IMR-90 (cell line): ENCODE measurements at regions not wholly inside any gene's neighbourhood (a gene's known extent, or its start where the extent isn't known, plus 50 kb on each side); places are given as distances from the start of the nearest gene placed in this dataset.

ENCODE experiments used
- ATAC-seq: fragments of 200-7000 bp; cut with Tn5 transposase; 2 replicates; pipeline ENCODE4 v1.9.1; 2020; ENCODE audit warnings: low read depth, mild to moderate bottlenecking, moderate library complexity
- BruUV-seq: library from RNA; stranded (reverse); fragments of 400-500 nt; replicated peaks from 2 replicates; lab custom pipeline; 2021; lab: Mats Ljungman, UMichigan
- CTCF ChIA-PET: fragments of 300-600 bp; formaldehyde crosslinking; extraction: SDS; loops from one replicate; lab custom pipeline; 2021; ENCODE audit warnings: antibody characterized with exemption; lab: Yijun Ruan, JAX
- POLR2A ChIA-PET: fragments of 300-600 bp; sonication (Branson Sonifier 250); formaldehyde crosslinking; loops from one replicate; lab custom pipeline; 2022; ENCODE audit warnings: antibody characterized with exemption; ENCODE audit not compliant: unreplicated experiment; lab: Charles Lee
- DNase-seq: peaks from one replicate; pipeline ENCODE4 v3.0.0; 2013
- H2AFZ ChIP-seq: replicated peaks from 2 replicates; pipeline ENCODE3; 2013; ENCODE audit warnings: low read length, mild to moderate bottlenecking; ENCODE audit not compliant: poor library complexity
- H2AK5ac ChIP-seq: 2 replicates; pipeline ENCODE4 v1.6.1; 2013; ENCODE audit warnings: low read depth, low read length, inconsistent platforms
- H2AK9ac ChIP-seq: replicated peaks from 2 replicates; pipeline ENCODE3; 2013; ENCODE audit warnings: mild to moderate bottlenecking, low read depth, low read length, moderate library complexity; ENCODE audit not compliant: poor library complexity
- H2BK120ac ChIP-seq: 2 replicates; pipeline ENCODE4 v1.6.1; 2013; ENCODE audit warnings: low read depth, low read length, inconsistent platforms
- H2BK15ac ChIP-seq: 3 replicates; pipeline ENCODE4 v1.6.1; 2013; ENCODE audit warnings: low read depth, low read length, inconsistent platforms
- H2BK20ac ChIP-seq: 2 replicates; pipeline ENCODE4 v1.6.1; 2013; ENCODE audit warnings: low read depth, mild to moderate bottlenecking, inconsistent platforms, low read length, moderate library complexity
- H2BK5ac ChIP-seq: 2 replicates; pipeline ENCODE4 v1.6.1; 2013; ENCODE audit warnings: mild to moderate bottlenecking, low read depth, low read length, inconsistent platforms; ENCODE audit not compliant: poor library complexity, severe bottlenecking
- H3K14ac ChIP-seq: replicated peaks from 2 replicates; pipeline ENCODE4 v1.6.1; 2013; ENCODE audit warnings: low read depth, low read length, inconsistent platforms
- H3K18ac ChIP-seq: 2 replicates; pipeline ENCODE4 v1.6.1; 2013; ENCODE audit warnings: low read depth, low read length, control low read depth
- H3K23ac ChIP-seq: 2 replicates; pipeline ENCODE4 v1.6.1; 2013; ENCODE audit warnings: low read depth, low read length, inconsistent platforms
- H3K27ac ChIP-seq: 2 replicates; pipeline ENCODE4 v1.5.1; 2013; ENCODE audit warnings: mild to moderate bottlenecking, control low read depth, low read length; ENCODE audit not compliant: insufficient read depth
- H3K27me3 ChIP-seq: 2 replicates; pipeline ENCODE4 v1.6.1; 2013; ENCODE audit warnings: low read length; ENCODE audit not compliant: control insufficient read depth, insufficient read depth
- H3K36me3 ChIP-seq: 2 replicates; pipeline ENCODE4 v1.6.1; 2013; ENCODE audit warnings: low read length, mixed read lengths; ENCODE audit not compliant: control insufficient read depth, insufficient read depth
- H3K4ac ChIP-seq: 2 replicates; pipeline ENCODE4 v1.6.1; 2013; ENCODE audit warnings: low read depth, low read length, inconsistent platforms
- H3K4me1 ChIP-seq: 2 replicates; pipeline ENCODE4 v1.6.1; 2013; ENCODE audit warnings: low read length, mixed read lengths; ENCODE audit not compliant: control insufficient read depth, insufficient read depth
- H3K4me2 ChIP-seq: 2 replicates; pipeline ENCODE4 v1.6.1; 2013; ENCODE audit warnings: low read depth, mild to moderate bottlenecking, control low read depth, low read length, moderate library complexity
- H3K4me3 ChIP-seq: 2 replicates; pipeline ENCODE4 v1.5.1; 2013; ENCODE audit warnings: low read depth, mild to moderate bottlenecking, control low read depth, low read length, moderate library complexity; ENCODE audit not compliant: insufficient read depth
- H3K56ac ChIP-seq: 2 replicates; pipeline ENCODE4 v1.6.1; 2013; ENCODE audit warnings: low read length, inconsistent platforms; ENCODE audit not compliant: insufficient read depth; ENCODE audit errors: extremely low read depth
- H3K79me1 ChIP-seq, 2 experiments: 2 replicates each; pipeline ENCODE4 v1.6.1; 2013; ENCODE audit warnings: low read length in 2 of 2, inconsistent platforms in 1 of 2, low read depth in 1 of 2
- H3K9ac ChIP-seq: 2 replicates; pipeline ENCODE4 v1.6.1; 2013; ENCODE audit warnings: low read depth, low read length, control low read depth
- H3K9me1 ChIP-seq: 2 replicates; pipeline ENCODE4 v1.6.1; 2013; ENCODE audit warnings: low read length, inconsistent platforms; ENCODE audit not compliant: insufficient read depth
- H3K9me3 ChIP-seq: 2 replicates; pipeline ENCODE4 v1.6.1; 2013; ENCODE audit warnings: low read length; ENCODE audit not compliant: control insufficient read depth, insufficient read depth
- H4K20me1 ChIP-seq: 2 replicates; pipeline ENCODE4 v1.6.1; 2013; ENCODE audit warnings: low read length, inconsistent platforms; ENCODE audit not compliant: insufficient read depth
- H4K5ac ChIP-seq: 2 replicates; pipeline ENCODE4 v1.6.1; 2013; ENCODE audit warnings: mild to moderate bottlenecking, low read depth, low read length, control low read depth
- H4K8ac ChIP-seq, 2 experiments: 2 replicates each; pipeline ENCODE4 v1.6.1; 2013; ENCODE audit warnings: low read depth in 2 of 2, low read length in 2 of 2, control low read depth in 1 of 2, inconsistent platforms in 1 of 2
- H4K91ac ChIP-seq: 2 replicates; pipeline ENCODE4 v1.6.1; 2013; ENCODE audit warnings: low read depth, low read length, inconsistent platforms; ENCODE audit not compliant: insufficient read depth
- BHLHE40 ChIP-seq: fragments of 150-350 bp; IDR thresholded peaks from 2 replicates; pipeline ENCODE4 v1.6.1; 2016; ENCODE audit warnings: mild to moderate bottlenecking, low read depth, low read length
- CEBPB ChIP-seq: IDR thresholded peaks from 2 replicates; pipeline ENCODE4 v1.6.1; 2012; ENCODE audit warnings: low read depth, low read length, improper control_type of control experiment
- CHD1 ChIP-seq: IDR thresholded peaks from 2 replicates; pipeline ENCODE4 v1.6.1; 2012; ENCODE audit warnings: low read depth, low read length, improper control_type of control experiment
- CTCF ChIP-seq: conservative IDR thresholded peaks from 2 replicates; pipeline ENCODE4 v1.5.1; 2012; ENCODE audit warnings: mild to moderate bottlenecking, low read depth, low read length, improper control_type of control experiment
- ELK1 ChIP-seq: fragments of 150-350 bp; IDR thresholded peaks from 2 replicates; pipeline ENCODE4 v1.6.1; 2016; ENCODE audit warnings: low read depth, mild to moderate bottlenecking, low read length, moderate library complexity, borderline replicate concordance
- FOS ChIP-seq: fragments of 150-350 bp; IDR thresholded peaks from 2 replicates; pipeline ENCODE4 v1.6.1; 2016; ENCODE audit warnings: low read depth, low read length
- MAFK ChIP-seq: IDR thresholded peaks from 2 replicates; pipeline ENCODE4 v1.6.1; 2012; ENCODE audit warnings: low read depth, low read length, improper control_type of control experiment
- MAZ ChIP-seq: IDR thresholded peaks from 2 replicates; pipeline ENCODE4 v1.6.1; 2012; ENCODE audit warnings: low read depth, mild to moderate bottlenecking, low read length, improper control_type of control experiment, moderate library complexity, borderline replicate concordance
- MXI1 ChIP-seq: IDR thresholded peaks from 2 replicates; pipeline ENCODE4 v1.6.1; 2012; ENCODE audit warnings: low read depth, mild to moderate bottlenecking, low read length, moderate library complexity, borderline replicate concordance
- NFE2L2 ChIP-seq: fragments of 150-350 bp; IDR thresholded peaks from 2 replicates; pipeline ENCODE4 v1.6.1; 2016; ENCODE audit warnings: low read depth, mild to moderate bottlenecking, low read length
- POLR2A ChIP-seq: IDR thresholded peaks from 2 replicates; pipeline ENCODE4 v1.6.1; 2012; ENCODE audit warnings: mild to moderate bottlenecking, low read depth, low read length
- RAD21 ChIP-seq: IDR thresholded peaks from 2 replicates; pipeline ENCODE4 v1.6.1; 2012; ENCODE audit warnings: low read length, improper control_type of control experiment
- RCOR1 ChIP-seq: IDR thresholded peaks from 2 replicates; pipeline ENCODE4 v1.6.1; 2012; ENCODE audit warnings: mild to moderate bottlenecking, low read length, improper control_type of control experiment; ENCODE audit not compliant: insufficient replicate concordance
- RFX5 ChIP-seq: IDR thresholded peaks from 2 replicates; pipeline ENCODE4 v1.8.0; 2012; ENCODE audit warnings: low read depth, mild to moderate bottlenecking, low read length, moderate library complexity
- SMC3 ChIP-seq: fragments of 150-350 bp; IDR thresholded peaks from 2 replicates; pipeline ENCODE4 v1.6.1; 2016; ENCODE audit warnings: low read depth, mild to moderate bottlenecking, antibody characterized with exemption, low read length, moderate library complexity
- USF2 ChIP-seq: fragments of 150-350 bp; IDR thresholded peaks from 2 replicates; pipeline ENCODE4 v1.6.1; 2017; ENCODE audit warnings: mild to moderate bottlenecking, antibody characterized with exemption, low read length, low read depth
- WGBS, 2 experiments: methylation state at CpG; one replicate each; pipeline versions ENCODE4 v1.1.5 to v1.1.7; 2013; ENCODE audit warnings: missing lambda C conversion rate in 2 of 2; ENCODE audit not compliant: insufficient read length in 1 of 2; ENCODE audit errors: extremely low coverage in 2 of 2; 5-methylcytosine and 5-hydroxymethylcytosine counted together
- dilution Hi-C: fragments of 300-500 bp; cut with HindIII; formaldehyde crosslinking; loops from one replicate; pipeline ENCODE4 v1.14.3; 2018; ENCODE audit warnings: low sequenced_read_pairs; ENCODE audit not compliant: unreplicated experiment
- in situ Hi-C: fragments of 300-500 bp; cut with MboI; formaldehyde crosslinking; loops from 3 replicates; pipeline ENCODE4 v1.14.3; 2019; ENCODE audit warnings: low sequenced_read_pairs, inconsistent platforms, mixed read lengths
- intact Hi-C: fragments of 100-400 bp; cut with micrococcal nuclease; formaldehyde crosslinking; loops from 2 replicates; pipeline ENCODE4 v1.10.0; 2022

GRCh38 chr16:49931916-49932315 is 76.0 kb upstream of the ZNF423 start:
- Histone ChIP-seq H3K4me1 (no peaks in the 10 kb centered on the region), H3K18ac (no peak overlapping the region), H3K14ac (no peak overlapping the region), H4K91ac (no peak overlapping the region), H2BK5ac (no peak overlapping the region), H3K9me3 (no peaks in the 10 kb centered on the region), H3K56ac (no peak overlapping the region), H2BK20ac (no peak overlapping the region), H3K4ac (no peak overlapping the region), H3K79me1 (no peaks in the 10 kb centered on the region), H2AK5ac (no peak overlapping the region), H4K8ac (no peak overlapping the region), H3K23ac (no peak overlapping the region), H2BK15ac (no peak overlapping the region), H3K27me3 (peaks cover 5% of the 10 kb centered on the region), H4K20me1 (no peaks in the 10 kb centered on the region), H3K4me2 (no peak overlapping the region), H2AK9ac (no peak overlapping the region), H3K36me3 (no peaks in the 10 kb centered on the region), H3K4me3 (no peak overlapping the region), H4K5ac (no peak overlapping the region), H3K27ac (no peak overlapping the region), H3K9ac (no peak overlapping the region), H2AFZ (no peak overlapping the region), H2BK120ac (no peak overlapping the region), H3K9me1 (no peaks in the 10 kb centered on the region; the same call in 1 of the 2 replicates)
- TF ChIP-seq MAFK (no peak), SMC3 (no peak), RAD21 (no peak), MXI1 (no peak), CHD1 (no peak), FOS (no peak), CTCF (no peak), RCOR1 (no peak), RFX5 (no peak), CEBPB (no peak), USF2 (no peak), BHLHE40 (no peak), MAZ (no peak), ELK1 (no peak), POLR2A (no peak), NFE2L2 (no peak)
- in situ Hi-C loops (no loop called here), intact Hi-C loops (no loop called here), dilution Hi-C loops (no loop called here)
- BruUV-seq: no TSS peak
- DNase-seq (no peak), ATAC-seq (no peak)
- 67% methylated on average over 1 of the region's 10 CpGs; no CpG with 5 or more reads in 1 of the 2 experiments for WGBS, 2 experiments
- ChIA-PET CTCF (no interaction called here), POLR2A (no interaction called here)
